HepG2 (cell line): ENCODE measurements at regions not wholly inside any gene's neighbourhood (a gene's known extent, or its start where the extent isn't known, plus 50 kb on each side); places are given as distances from the start of the nearest gene placed in this dataset.

ENCODE experiments used
- ATAC-seq: fragments of 200-7000 bp; cut with Tn5 transposase; 3 replicates; pipeline ENCODE4 v1.9.1; 2020; ENCODE audit warnings: mild to moderate bottlenecking, moderate library complexity
- BruUV-seq: library from RNA; stranded (reverse); fragments of 400-500 nt; replicated peaks from 2 replicates; lab custom pipeline; 2021; lab: Mats Ljungman, UMichigan
- CTCF ChIA-PET: fragments of 300-600 bp; formaldehyde crosslinking; extraction: SDS; loops from one replicate; lab custom pipeline; 2021; ENCODE audit warnings: low total read pairs, inconsistent platforms, low intra/inter-chr PET ratio; lab: Yijun Ruan, JAX
- POLR2A ChIA-PET: fragments of 350-600 bp; sonication (Branson Sonifier 250); formaldehyde crosslinking; loops from one replicate; lab custom pipeline; 2020; ENCODE audit warnings: antibody characterized with exemption, inconsistent platforms; lab: Yijun Ruan, JAX
- DNase-seq: peaks from one replicate; pipeline ENCODE4 v3.0.0-alpha.2; 2015; ENCODE audit warnings: low spot score
- FAIRE-seq: peaks from 3 replicates; lab custom pipeline; 2011; peaks lifted over from hg19 to GRCh38; lab: Jason Lieb, UNC
- H2AFZ ChIP-seq: one replicate; pipeline ENCODE4 v1.6.1; 2011; ENCODE audit warnings: low read length, inconsistent platforms
- H3K27ac ChIP-seq: fragments of 300-600 bp; 3 replicates; pipeline ENCODE4 v1.8.0; 2011; ENCODE audit warnings: mixed run types, mild to moderate bottlenecking, mixed read lengths, low read length, inconsistent platforms; ENCODE audit not compliant: insufficient read depth; ENCODE audit errors: extremely low read length
- H3K27me3 ChIP-seq, 2 experiments: fragments of 200-600 bp in 1 of 2; 2 replicates in 1 of 2; 3 replicates in 1 of 2; pipeline versions ENCODE4 v1.6.0 to v1.8.0; 2011; ENCODE audit warnings: low read length in 2 of 2, mild to moderate bottlenecking in 2 of 2, moderate library complexity in 2 of 2, inconsistent platforms in 1 of 2; ENCODE audit not compliant: insufficient read depth in 2 of 2, control insufficient read depth in 1 of 2
- H3K36me3 ChIP-seq, 2 experiments: fragments of 200-600 bp in 1 of 2; replicated peaks in 1 of 2; 2 replicates in 1 of 2; 3 replicates in 1 of 2; pipeline versions ENCODE4 v1.5.1 to v1.8.0; 2011; ENCODE audit warnings: low read length in 2 of 2, inconsistent platforms in 1 of 2; ENCODE audit not compliant: insufficient read depth in 2 of 2, control insufficient read depth in 1 of 2
- H3K4me1 ChIP-seq: 2 replicates; pipeline ENCODE4 v1.5.1; 2012; ENCODE audit warnings: low read length, inconsistent platforms; ENCODE audit not compliant: insufficient read depth
- H3K4me2 ChIP-seq: 2 replicates; pipeline ENCODE4 v1.6.0; 2011; ENCODE audit warnings: low read depth, low read length, inconsistent platforms
- H3K4me3 ChIP-seq, 3 experiments: fragments of 200-600 bp in 1 of 3; sonication (generic), shearing (Covaris generic) in 1 of 3; replicated peaks in 1 of 3; 2 replicates each; pipeline ENCODE4 v1.5.1; 2011 to 2016; ENCODE audit warnings: low read length in 3 of 3, inconsistent platforms in 2 of 3, low read depth in 2 of 3, mild to moderate bottlenecking in 2 of 3, control low read depth in 1 of 3, mixed read lengths in 1 of 3; ENCODE audit not compliant: insufficient read depth in 1 of 3
- H3K79me2 ChIP-seq: one replicate; pipeline ENCODE4 v1.6.1; 2011; ENCODE audit warnings: low read length, inconsistent platforms; ENCODE audit not compliant: insufficient read depth
- H3K9ac ChIP-seq: 2 replicates; pipeline ENCODE4 v1.6.0; 2011; ENCODE audit warnings: mild to moderate bottlenecking, low read depth, low read length, inconsistent platforms; ENCODE audit not compliant: insufficient read depth
- H3K9me3 ChIP-seq: 2 replicates; pipeline ENCODE4 v1.5.1; 2012; ENCODE audit warnings: mild to moderate bottlenecking, low read length
- H4K20me1 ChIP-seq: 2 replicates; pipeline ENCODE4 v1.6.0; 2011; ENCODE audit warnings: inconsistent platforms, mild to moderate bottlenecking, low read length, moderate library complexity; ENCODE audit not compliant: insufficient read depth
- HIC2 ChIP-seq: sonication (generic); formaldehyde crosslinking; IDR thresholded peaks from 2 replicates; pipeline ENCODE4 v1.9.0; 2022; ENCODE audit warnings: low read depth, missing genetic modification reagents
- HNF4A ChIP-seq: sonication (generic); formaldehyde crosslinking; IDR thresholded peaks from 2 replicates; pipeline ENCODE4 v1.4.0; 2020; ENCODE audit warnings: missing genetic modification reagents
- PATZ1 ChIP-seq: sonication (generic); formaldehyde crosslinking; IDR thresholded peaks from 2 replicates; pipeline ENCODE4 v1.4.0; 2020; ENCODE audit warnings: missing genetic modification reagents
- ZNF136 ChIP-seq: sonication (generic); formaldehyde crosslinking; IDR thresholded peaks from 2 replicates; pipeline ENCODE4 v1.8.1; 2022; ENCODE audit warnings: low read depth, mild to moderate bottlenecking, moderate library complexity, missing genetic modification reagents
- ZNF629 ChIP-seq: sonication (generic); formaldehyde crosslinking; conservative IDR thresholded peaks from 2 replicates; pipeline ENCODE4 v1.5.0; 2020; ENCODE audit warnings: missing genetic modification reagents
- WGBS: methylation state at CpG from one replicate; pipeline ENCODE4 v1.1.6; 2017; ENCODE audit warnings: low lambda C conversion rate; 5-methylcytosine and 5-hydroxymethylcytosine counted together
- in situ Hi-C: cut with HindIII; loops from 2 replicates; pipeline ENCODE4 v1.10.0; 2017; ENCODE audit warnings: low pct_unique_long_range_greater_than_20kb; ENCODE audit not compliant: extremely low pct_ligation_motif_present
- intact Hi-C: fragments of 100-400 bp; cut with micrococcal nuclease; formaldehyde crosslinking; loops from one replicate; pipeline ENCODE4 v1.10.0; 2022; ENCODE audit not compliant: unreplicated experiment

GRCh38 chr3:187946163-187946691, 201.0 kb upstream of the BCL6 start (continued):
- TF ChIP-seq HNF4A (CRISPR knock-in tag), result no peak
- TF ChIP-seq, all 625 proteins: peak for 0

- intact Hi-C loops, result no loop called here
- 0 out of 2 replicates have a peak, but pooled peaks have one; percentile 2 for TF ChIP-seq ZNF629 (CRISPR knock-in tag)
- peak; percentile 58; the same call in 1 of the 2 replicates for TF ChIP-seq HIC2
- 0 out of 2 replicates have a peak, but pooled peaks have one; percentile 25 for TF ChIP-seq PATZ1
- TF ChIP-seq ZNF136 (CRISPR knock-in tag), result no peak
- TF ChIP-seq, all 625 proteins: peak for 3
- FAIRE-seq, result no peak
- WGBS, result 20% methylated on average over 1 of the region's 6 CpGs
- Histone ChIP-seq H3K27me3 (peaks cover 0 to 3% of the 10 kb centered on the region in 2 experiments; a peak in 2 of 5 replicates), H4K20me1 (no peaks in the 10 kb centered on the region), H3K27ac (no peak overlapping the region), H3K4me3 (no peak overlapping the region), H3K79me2 (no peaks in the 10 kb centered on the region), H3K9me3 (no peaks in the 10 kb centered on the region), H3K36me3 (no peaks in the 10 kb centered on the region), H2AFZ (no peak overlapping the region), H3K4me1 (peaks cover 65% of the 10 kb centered on the region), H3K9ac (no peak overlapping the region), H3K4me2 (peak overlapping the region; percentile 2; the same call in 1 of the 2 replicates)
- POLR2A ChIA-PET, result no interaction called here
- CTCF ChIA-PET, result no interaction called here
- DNase-seq, result no peak
- no peak for ATAC-seq
- in situ Hi-C loops, result no loop called here
- no TSS peak for BruUV-seq
These were observed 201.7 kb upstream of the BCL6 start for GRCh38 chr3:187946981-187947380.
